IPS DF 4.7 (cell line): ENCODE measurements at regions not wholly inside any gene's neighbourhood (a gene's known extent, or its start where the extent isn't known, plus 50 kb on each side); places are given as distances from the start of the nearest gene placed in this dataset.

Experiments used
- DNase-seq: peaks from one replicate; pipeline ENCODE4 v3.0.0-alpha.2; 2013; ENCODE audit warnings: low spot score; ENCODE audit errors: extremely low read depth

GRCh38 chr2:176599796-176600485, 330.7 kb downstream of the MTX2 start:
- no peak for DNase-seq

GRCh38 chr2:176601066-176601465, 331.8 kb downstream of the MTX2 start:
- no peak for DNase-seq

GRCh38 chr2:176612036-176612435, 342.8 kb downstream of the MTX2 start:
- DNase-seq = no peak

- DNase-seq = no peak
Observed at GRCh38 chr2:176612736-176613135, 343.5 kb downstream of the MTX2 start.

GRCh38 chr2:176613323-176613987, 344.2 kb downstream of the MTX2 start:
- no peak for DNase-seq

- DNase-seq = no peak
Observed at GRCh38 chr2:176614049-176614448, 344.8 kb downstream of the MTX2 start.

- DNase-seq = no peak
Observed at GRCh38 chr2:176614930-176615329, 345.7 kb downstream of the MTX2 start.

- no peak for DNase-seq
Observed at GRCh38 chr2:176619504-176619903, 350.3 kb downstream of the MTX2 start.

- DNase-seq = no peak
Observed at GRCh38 chr2:176621350-176621749, 352.1 kb downstream of the MTX2 start.

- DNase-seq = no peak
Observed at GRCh38 chr2:176622792-176623191, 353.6 kb downstream of the MTX2 start.

- DNase-seq = no peak
Observed at GRCh38 chr2:176626796-176627195, 357.6 kb downstream of the MTX2 start.

- no peak for DNase-seq
Observed at GRCh38 chr2:176628438-176628837, 359.2 kb downstream of the MTX2 start.

GRCh38 chr2:176633754-176634153, 364.5 kb downstream of the MTX2 start:
- no peak for DNase-seq

GRCh38 chr2:176636401-176636800, 367.2 kb downstream of the MTX2 start:
- no peak for DNase-seq

GRCh38 chr2:176637142-176637485, 367.9 kb downstream of the MTX2 start:
- DNase-seq = no peak

GRCh38 chr2:176637486-176638166, 368.4 kb downstream of the MTX2 start:
- no peak for DNase-seq

- no peak for DNase-seq
Observed at GRCh38 chr2:176638167-176639015, 369.1 kb downstream of the MTX2 start.

- no peak for DNase-seq
Observed at GRCh38 chr2:176639016-176639343, 369.7 kb downstream of the MTX2 start.

GRCh38 chr2:176639671-176640070, 370.4 kb downstream of the MTX2 start:
- no peak for DNase-seq

- DNase-seq = no peak
Observed at GRCh38 chr2:176641436-176641835, 372.2 kb downstream of the MTX2 start.

GRCh38 chr2:176642074-176642473, 372.8 kb downstream of the MTX2 start:
- no peak for DNase-seq

- no peak for DNase-seq
Observed at GRCh38 chr2:176643646-176644045, 374.4 kb downstream of the MTX2 start.
